ENCODE measurements at regions not wholly inside any gene's neighbourhood (a gene's known extent, or its start where the extent isn't known, plus 50 kb on each side); places are given as distances from the start of the nearest gene placed in this dataset.

- no peak overlapping the region for H3K9ac ChIP-seq (ENCODE audit: control insufficient read depth, insufficient read depth, low read length)
- DNase-seq (ENCODE audit: low read depth, low spot score) (no peak), ATAC-seq (no peak), FAIRE-seq (no peak)
- no peak overlapping the region for H2AFZ ChIP-seq (ENCODE audit: control insufficient read depth, low read depth, low read length)
- H3K9me3 ChIP-seq (replicated peaks; ENCODE audit: control insufficient read depth, insufficient read depth, low read length), result no peaks in the 10 kb centered on the region
- no peaks in the 10 kb centered on the region for H3K79me2 ChIP-seq (ENCODE audit: control insufficient read depth, insufficient read depth, low read length)
- H3K4me3 ChIP-seq, result no peak overlapping the region
- H3K4me2 ChIP-seq (ENCODE audit: control insufficient read depth, insufficient read depth), result no peak overlapping the region
- ChIA-PET RAD21 (ENCODE audit: unreplicated experiment) (no interaction called here), SMC1A (ENCODE audit: uncharacterized antibody, unreplicated experiment) (interaction anchor here (1.2 to 1.4 kb wide), 2 partner anchors 9 to 11 kb away, joined by 3 to 4 read pairs; no protein-coding TSS in a partner anchor), POLR2A (no interaction called here), CTCF (no interaction called here)
- H3K4me1 ChIP-seq (ENCODE audit: control insufficient read depth, insufficient read depth, low read length), result no peaks in the 10 kb centered on the region
- intact Hi-C loops (cut with micrococcal nuclease; ENCODE audit: unreplicated experiment) (no loop called here), in situ Hi-C loops (cut with MboI) (no loop called here)
- no peaks in the 10 kb centered on the region for H3K36me3 ChIP-seq (ENCODE audit: control insufficient read depth in 2 of 2, insufficient read depth in 2 of 2, low read length in 1 of 2)
- no peaks in the 10 kb centered on the region for H4K20me1 ChIP-seq (ENCODE audit: control insufficient read depth, insufficient read depth)
- WGBS (ENCODE audit: insufficient coverage, insufficient replicate concordance, low lambda C conversion rate, missing lambda C conversion rate), result 57% methylated on average over 8 of the region's 8 CpGs
- BruUV-seq (replicated peaks), result no TSS peak
- no peaks in the 10 kb centered on the region for H3K27me3 ChIP-seq (replicated peaks in 1 of 2; ENCODE audit: control insufficient read depth in 2 of 2, insufficient read depth in 2 of 2, low read length in 1 of 2)
- H3K27ac ChIP-seq (ENCODE audit: control insufficient read depth, insufficient read depth), result no peak overlapping the region
- no peak for TF ChIP-seq MXI1 (IDR thresholded peaks at IDR 0.05; ENCODE audit: low read depth, low read length)
- TF ChIP-seq NFIC (IDR thresholded peaks at IDR 0.05; ENCODE audit: low read depth, low read length), result no peak
- no peak for TF ChIP-seq NFYB (IDR thresholded peaks at IDR 0.05; ENCODE audit: insufficient read depth, low read depth, low read length)
- TF ChIP-seq SMAD1 (IDR thresholded peaks at IDR 0.05; ENCODE audit: low read depth, partially characterized antibody), result no peak
- no peak for TF ChIP-seq KAT2A (conservative IDR thresholded peaks at IDR 0.05; ENCODE audit: control insufficient read depth, low read depth, low read length)
- TF ChIP-seq ZBTB33 (IDR thresholded peaks at IDR 0.05), result no peak
- no peak for TF ChIP-seq E4F1 (IDR thresholded peaks at IDR 0.05; ENCODE audit: borderline replicate concordance, partially characterized antibody)
- no peak for TF ChIP-seq MYB (IDR thresholded peaks at IDR 0.05; ENCODE audit: borderline replicate concordance, low read depth, low read length)
- TF ChIP-seq WRNIP1 (IDR thresholded peaks at IDR 0.05; ENCODE audit: borderline replicate concordance, low read depth, low read length), result no peak
- no peak for TF ChIP-seq SREBF1 (IDR thresholded peaks at IDR 0.05; ENCODE audit: low read length)
- TF ChIP-seq DPF2 (IDR thresholded peaks at IDR 0.05), result no peak
- no peak for TF ChIP-seq ZBED1 (IDR thresholded peaks at IDR 0.05; ENCODE audit: borderline replicate concordance)
- TF ChIP-seq RB1 (IDR thresholded peaks at IDR 0.05; ENCODE audit: borderline replicate concordance), result no peak
Observed at GRCh38 chr20:52921340-52921739, 50.8 kb upstream of the TSHZ2 start.

Data from GM12878 (cell line).